Stimulated activated CD8-positive, alpha-beta memory T cell treated with anti-CD3 and anti-CD28 coated beads, Interleukin-7, amount 100 ng/mL, for 4 hours (primary cell): ENCODE measurements at regions not wholly inside any gene's neighbourhood (a gene's known extent, or its start where the extent isn't known, plus 50 kb on each side); places are given as distances from the start of the nearest gene placed in this dataset.

Experiments used
- DNase-seq, 2 donors: peaks; one replicate each; pipeline ENCODE4 v3.0.0-alpha.2; 2020; ENCODE audit warnings: low read depth in 2 of 2

- no peak for DNase-seq
These were observed 206.0 kb upstream of the USP24 start for GRCh38 chr1:55420929-55421716.

- no peak for DNase-seq
These were observed 204.9 kb upstream of the USP24 start for GRCh38 chr1:55420026-55420425.

- no peak for DNase-seq
These were observed 203.2 kb upstream of the USP24 start for GRCh38 chr1:55418208-55419000.

GRCh38 chr1:55416164-55416842 is 201.1 kb upstream of the USP24 start:
- DNase-seq, result no peak

GRCh38 chr1:55413286-55413685 is 198.1 kb upstream of the USP24 start:
- DNase-seq, result no peak

GRCh38 chr1:55412060-55412459 is 196.9 kb upstream of the USP24 start:
- DNase-seq, result no peak

GRCh38 chr1:55402671-55403464 is 187.7 kb upstream of the USP24 start:
- no peak for DNase-seq

GRCh38 chr1:55402142-55402541 is 187.0 kb upstream of the USP24 start:
- DNase-seq, result no peak

- DNase-seq, result no peak
These were observed 185.3 kb upstream of the USP24 start for GRCh38 chr1:55400508-55400907.

GRCh38 chr1:55399346-55399745 is 184.2 kb upstream of the USP24 start:
- DNase-seq, result no peak

- no peak for DNase-seq
These were observed 181.3 kb upstream of the USP24 start for GRCh38 chr1:55396381-55396891.

- DNase-seq, result no peak
These were observed 173.8 kb upstream of the USP24 start for GRCh38 chr1:55388960-55389359.

- no peak for DNase-seq
These were observed 172.0 kb upstream of the USP24 start for GRCh38 chr1:55387145-55387544.

GRCh38 chr1:55386456-55386855 is 171.3 kb upstream of the USP24 start:
- no peak for DNase-seq

- no peak for DNase-seq
These were observed 170.3 kb upstream of the USP24 start for GRCh38 chr1:55385402-55386018.

- no peak for DNase-seq
These were observed 169.5 kb upstream of the USP24 start for GRCh38 chr1:55384637-55385036.

GRCh38 chr1:55382806-55383305 is 167.7 kb upstream of the USP24 start:
- no peak for DNase-seq

- DNase-seq, result no peak
These were observed 166.8 kb upstream of the USP24 start for GRCh38 chr1:55381983-55382382.

GRCh38 chr1:55381491-55381890 is 166.3 kb upstream of the USP24 start:
- DNase-seq, result no peak

- DNase-seq, result no peak
These were observed 165.3 kb upstream of the USP24 start for GRCh38 chr1:55380355-55380970.
